ENCODE measurements at regions not wholly inside any gene's neighbourhood (a gene's known extent, or its start where the extent isn't known, plus 50 kb on each side); places are given as distances from the start of the nearest gene placed in this dataset.

- no peak overlapping the region for H3K4me3 ChIP-seq (ENCODE audit: low read depth, low read length)
- TF ChIP-seq CTCF (IDR thresholded peaks at IDR 0.05; ENCODE audit: insufficient read depth, low read depth, low read length) = no peak
- no peak for DNase-seq (ENCODE audit: low read depth)
Measured at GRCh38 chr10:121240556-121240955, 357.7 kb downstream of the FGFR2 start.

GRCh38 chr10:121241337-121241736, 356.9 kb downstream of the FGFR2 start:
- TF ChIP-seq CTCF (IDR thresholded peaks at IDR 0.05; ENCODE audit: insufficient read depth, low read depth, low read length) = no peak
- DNase-seq (ENCODE audit: low read depth) = no peak
- H3K4me3 ChIP-seq (ENCODE audit: low read depth, low read length) = no peak overlapping the region

GRCh38 chr10:121242741-121243608, 355.3 kb downstream of the FGFR2 start:
- no peak for TF ChIP-seq CTCF (IDR thresholded peaks at IDR 0.05; ENCODE audit: insufficient read depth, low read depth, low read length)
- no peak overlapping the region for H3K4me3 ChIP-seq (ENCODE audit: low read depth, low read length)
- DNase-seq (ENCODE audit: low read depth) = no peak

- no peak for DNase-seq (ENCODE audit: low read depth)
- no peak overlapping the region for H3K4me3 ChIP-seq (ENCODE audit: low read depth, low read length)
- TF ChIP-seq CTCF (IDR thresholded peaks at IDR 0.05; ENCODE audit: insufficient read depth, low read depth, low read length) = no peak
Measured at GRCh38 chr10:121243609-121244241, 354.5 kb downstream of the FGFR2 start.

- H3K4me3 ChIP-seq (ENCODE audit: low read depth, low read length) = no peak overlapping the region
- TF ChIP-seq CTCF (IDR thresholded peaks at IDR 0.05; ENCODE audit: insufficient read depth, low read depth, low read length) = no peak
- no peak for DNase-seq (ENCODE audit: low read depth)
Measured at GRCh38 chr10:121244818-121245217, 353.4 kb downstream of the FGFR2 start.

GRCh38 chr10:121245754-121246153, 352.5 kb downstream of the FGFR2 start:
- TF ChIP-seq CTCF (IDR thresholded peaks at IDR 0.05; ENCODE audit: insufficient read depth, low read depth, low read length) = no peak
- no peak overlapping the region for H3K4me3 ChIP-seq (ENCODE audit: low read depth, low read length)
- no peak for DNase-seq (ENCODE audit: low read depth)
